ENCODE measurements at regions not wholly inside any gene's neighbourhood (a gene's known extent, or its start where the extent isn't known, plus 50 kb on each side); places are given as distances from the start of the nearest gene placed in this dataset.

GRCh38 chr12:124431971-124432370 is 135.4 kb downstream of the NCOR2 start:
- DNase-seq (ENCODE audit: low read depth, low spot score): no peak

GRCh38 chr12:124430491-124430890 is 135.6 kb downstream of the RFLNA start:
- no peak for DNase-seq (ENCODE audit: low read depth, low spot score)

- no peak for DNase-seq (ENCODE audit: low read depth, low spot score)
Measured at GRCh38 chr12:124429535-124429934, 134.6 kb downstream of the RFLNA start.

GRCh38 chr12:124428792-124429281 is 133.9 kb downstream of the RFLNA start:
- DNase-seq (ENCODE audit: low read depth, low spot score): no peak

- no peak for DNase-seq (ENCODE audit: low read depth, low spot score)
Measured at GRCh38 chr12:124428136-124428791, 133.4 kb downstream of the RFLNA start.

- no peak for DNase-seq (ENCODE audit: low read depth, low spot score)
Measured at GRCh38 chr12:124426594-124427555, 132.0 kb downstream of the RFLNA start.

GRCh38 chr12:124425667-124426066 is 130.8 kb downstream of the RFLNA start:
- DNase-seq (ENCODE audit: low read depth, low spot score): no peak

- no peak for DNase-seq (ENCODE audit: low read depth, low spot score)
Measured at GRCh38 chr12:124424516-124424905, 129.6 kb downstream of the RFLNA start.

GRCh38 chr12:124423761-124424515 is 129.0 kb downstream of the RFLNA start:
- DNase-seq (ENCODE audit: low read depth, low spot score): no peak

- no peak for DNase-seq (ENCODE audit: low read depth, low spot score)
Measured at GRCh38 chr12:124422570-124423523, 128.0 kb downstream of the RFLNA start.

GRCh38 chr12:124422142-124422569 is 127.3 kb downstream of the RFLNA start:
- no peak for DNase-seq (ENCODE audit: low read depth, low spot score)

GRCh38 chr12:124420996-124421674 is 126.2 kb downstream of the RFLNA start:
- no peak for DNase-seq (ENCODE audit: low read depth, low spot score)

GRCh38 chr12:124420041-124420995 is 125.4 kb downstream of the RFLNA start:
- no peak for DNase-seq (ENCODE audit: low read depth, low spot score)

- no peak for DNase-seq (ENCODE audit: low read depth, low spot score)
Measured at GRCh38 chr12:124419292-124420040, 124.6 kb downstream of the RFLNA start.

- DNase-seq (ENCODE audit: low read depth, low spot score): no peak
Measured at GRCh38 chr12:124418791-124419190, 123.9 kb downstream of the RFLNA start.

GRCh38 chr12:124418156-124418555 is 123.3 kb downstream of the RFLNA start:
- no peak for DNase-seq (ENCODE audit: low read depth, low spot score)

GRCh38 chr12:124416516-124417395 is 121.9 kb downstream of the RFLNA start:
- DNase-seq (ENCODE audit: low read depth, low spot score): no peak
